T-helper 1 cell treated with Interleukin-12 subunit alpha and Interleukin-12 subunit beta and Interleukin-4 antibody, amounts not matched to agents 30 μg/mL and 1 μg/mL, for 36 hours (primary cell): ENCODE measurements at regions not wholly inside any gene's neighbourhood (a gene's known extent, or its start where the extent isn't known, plus 50 kb on each side); places are given as distances from the start of the nearest gene placed in this dataset.
"Not testable (repeated sequence)": the region's sequence is repeated elsewhere in the genome, so short reads cannot be mapped to it uniquely, and the experiment has no call there.

Experiments used
- H3K27ac Mint-ChIP-seq: one replicate; pipeline ENCODE4 v1.8.0; 2021; ENCODE audit warnings: mild to moderate bottlenecking, mixed read lengths
- H3K27me3 Mint-ChIP-seq: one replicate; pipeline ENCODE4 v1.8.0; 2021; ENCODE audit warnings: low read depth, mixed read lengths
- H3K36me3 Mint-ChIP-seq: one replicate; pipeline ENCODE4 v1.8.0; 2021; ENCODE audit warnings: low read depth, mixed read lengths
- H3K4me1 Mint-ChIP-seq: one replicate; pipeline ENCODE4 v1.8.0; 2021; ENCODE audit warnings: low read depth, mixed read lengths
- H3K4me3 Mint-ChIP-seq: one replicate; pipeline ENCODE4 v1.8.0; 2021; ENCODE audit warnings: mild to moderate bottlenecking, moderate library complexity, mixed read lengths
- H3K9me3 Mint-ChIP-seq: one replicate; pipeline ENCODE4 v1.8.0; 2021; ENCODE audit warnings: mixed read lengths

GRCh38 chrX:79026742-79027141 is 81.6 kb downstream of the P2RY10 start:
- H3K36me3 Mint-ChIP-seq, H3K4me1 Mint-ChIP-seq, H3K27ac Mint-ChIP-seq, H3K9me3 Mint-ChIP-seq, H3K27me3 Mint-ChIP-seq, H3K4me3 Mint-ChIP-seq: not testable (repeated sequence)

DNA sequence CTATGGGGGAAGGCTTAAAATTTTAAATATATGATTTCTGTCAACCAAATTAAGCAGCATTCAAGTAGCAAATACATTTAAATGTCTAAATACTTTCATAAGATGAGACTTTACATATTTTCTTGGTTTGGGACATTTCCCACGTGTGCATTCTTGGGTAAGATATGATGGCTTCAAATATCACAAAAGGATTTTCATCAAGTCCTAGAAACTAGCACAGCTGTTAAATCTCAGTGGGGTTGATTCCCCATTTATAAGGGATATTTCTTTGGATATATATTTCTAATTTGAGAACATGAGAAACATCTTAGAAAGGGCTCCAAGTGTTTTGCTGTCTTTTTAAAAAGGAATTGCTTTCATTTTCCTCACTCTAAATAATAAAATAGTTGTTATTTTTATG is 90.2 kb downstream of the P2RY10 start:
- Mint-ChIP-seq H3K27me3 (no peaks in the 10 kb centered on the region), H3K36me3 (no peaks in the 10 kb centered on the region), H3K27ac (no peak overlapping the region), H3K9me3 (peaks cover under 1% of the 10 kb centered on the region), H3K4me1 (peaks cover 16% of the 10 kb centered on the region), H3K4me3 (no peak overlapping the region)

DNA sequence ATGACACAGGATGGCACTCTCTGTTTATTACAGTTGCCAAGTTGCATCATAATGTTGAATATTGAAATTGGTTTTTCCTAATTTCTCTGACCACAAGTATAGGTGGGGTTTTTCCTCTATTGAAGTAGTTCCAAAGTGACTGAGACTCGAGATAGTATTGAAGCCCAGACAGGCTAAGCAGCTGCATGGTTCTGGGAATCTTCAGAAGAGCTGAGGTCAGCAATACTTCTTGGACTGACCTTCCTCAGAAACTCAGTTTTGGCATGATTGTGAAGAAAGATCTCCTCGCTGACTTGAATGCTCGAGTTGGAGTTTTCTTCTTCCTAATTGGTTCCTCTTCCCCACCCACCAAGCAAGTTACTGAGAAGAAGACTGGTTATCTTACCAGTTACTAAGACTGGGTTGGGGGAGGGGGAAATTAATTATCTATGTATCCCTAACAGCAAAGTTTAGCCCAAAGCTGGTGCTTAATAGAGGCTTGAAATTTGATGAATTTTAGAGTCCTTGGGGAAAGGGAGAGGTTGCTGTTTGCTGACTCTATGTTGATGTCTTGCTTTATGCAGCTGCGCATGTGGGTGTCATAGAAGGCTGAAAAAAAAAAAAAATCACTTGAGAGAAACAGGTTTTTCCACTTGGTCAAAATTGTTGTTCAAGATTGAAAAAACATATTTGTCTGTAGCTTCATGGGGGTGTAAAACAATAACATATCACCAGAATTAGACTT is 91.1 kb downstream of the P2RY10 start:
- Mint-ChIP-seq H3K27me3 (no peaks in the 10 kb centered on the region), H3K4me3 (no peak overlapping the region), H3K27ac (no peak overlapping the region), H3K36me3 (peaks cover 5% of the 10 kb centered on the region), H3K9me3 (peaks cover 6% of the 10 kb centered on the region), H3K4me1 (peaks cover 16% of the 10 kb centered on the region)

GRCh38 chrX:79065696-79066095 is 78.8 kb upstream of the GPR174 start:
- no peaks in the 10 kb centered on the region for H3K4me1 Mint-ChIP-seq
- H3K4me3 Mint-ChIP-seq: no peak overlapping the region
- peaks cover 11% of the 10 kb centered on the region for H3K36me3 Mint-ChIP-seq
- peaks cover 39% of the 10 kb centered on the region for H3K9me3 Mint-ChIP-seq
- no peaks in the 10 kb centered on the region for H3K27me3 Mint-ChIP-seq
- no peak overlapping the region for H3K27ac Mint-ChIP-seq

GRCh38 chrX:79078114-79078513 is 66.4 kb upstream of the GPR174 start:
- peaks cover 3% of the 10 kb centered on the region for H3K36me3 Mint-ChIP-seq
- no peaks in the 10 kb centered on the region for H3K27me3 Mint-ChIP-seq
- peaks cover 9% of the 10 kb centered on the region for H3K4me1 Mint-ChIP-seq
- H3K27ac Mint-ChIP-seq: no peak overlapping the region
- no peak overlapping the region for H3K4me3 Mint-ChIP-seq
- peaks cover 7% of the 10 kb centered on the region for H3K9me3 Mint-ChIP-seq

DNA sequence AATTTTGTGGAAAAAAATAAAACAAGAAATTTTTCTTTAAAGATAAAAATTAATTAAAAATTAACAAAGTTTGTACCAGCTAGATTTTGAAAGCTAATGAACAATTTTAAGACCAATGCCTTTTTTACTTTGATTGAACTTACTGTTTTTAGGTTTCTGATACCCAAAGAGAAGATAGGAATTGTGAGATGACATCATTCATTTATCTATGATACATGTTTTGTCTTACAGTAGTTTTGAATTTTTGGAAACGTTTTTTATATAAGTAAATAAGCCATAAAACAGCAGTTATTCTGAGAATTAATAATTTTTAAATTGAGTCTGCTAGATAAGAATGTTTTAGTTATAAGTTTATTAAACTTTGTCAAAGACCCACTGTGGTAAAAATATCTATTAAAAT is 65.0 kb upstream of the GPR174 start:
- H3K4me1 Mint-ChIP-seq: peaks cover 16% of the 10 kb centered on the region
- no peak overlapping the region for H3K27ac Mint-ChIP-seq
- no peaks in the 10 kb centered on the region for H3K27me3 Mint-ChIP-seq
- H3K4me3 Mint-ChIP-seq: no peak overlapping the region
- peaks cover 3% of the 10 kb centered on the region for H3K36me3 Mint-ChIP-seq
- peaks cover 4% of the 10 kb centered on the region for H3K9me3 Mint-ChIP-seq

- H3K27me3 Mint-ChIP-seq: no peaks in the 10 kb centered on the region
- no peak overlapping the region for H3K27ac Mint-ChIP-seq
- peaks cover 20% of the 10 kb centered on the region for H3K4me1 Mint-ChIP-seq
- H3K9me3 Mint-ChIP-seq: peaks cover 4% of the 10 kb centered on the region
- H3K36me3 Mint-ChIP-seq: peaks cover 3% of the 10 kb centered on the region
- no peak overlapping the region for H3K4me3 Mint-ChIP-seq
Measured at GRCh38 chrX:79080141-79080540, 64.3 kb upstream of the GPR174 start.

DNA sequence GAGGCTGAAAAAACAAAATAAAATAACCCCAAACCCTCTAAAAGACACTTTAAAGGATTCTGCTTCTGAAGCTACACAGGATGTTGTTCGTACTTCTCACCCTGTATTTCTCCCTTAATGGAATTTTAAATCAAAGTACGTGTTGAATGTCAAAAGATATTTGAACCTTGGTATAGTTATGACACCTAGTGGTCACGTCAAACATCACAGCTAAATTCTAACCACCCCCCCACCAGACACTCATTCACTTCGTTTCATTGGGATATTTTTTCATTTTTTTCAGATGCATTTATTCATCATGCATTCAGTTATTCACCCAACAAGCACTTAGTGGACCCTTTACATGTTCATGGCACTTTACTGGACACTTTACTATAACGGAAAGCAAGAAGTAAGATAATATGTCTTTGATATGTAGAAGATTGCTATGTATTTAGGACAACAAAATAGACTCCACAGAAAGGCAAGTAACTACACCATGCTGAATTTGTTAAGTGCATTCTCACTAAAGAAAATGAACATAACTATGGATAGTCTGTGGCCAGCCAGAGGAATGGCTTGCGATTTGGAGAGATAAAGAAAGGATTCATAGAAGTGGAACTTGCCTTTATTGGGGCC is 62.5 kb upstream of the GPR174 start:
- Mint-ChIP-seq H3K36me3 (no peaks in the 10 kb centered on the region), H3K4me1 (peaks cover 20% of the 10 kb centered on the region), H3K9me3 (peaks cover 2% of the 10 kb centered on the region), H3K27ac (peak overlapping the region; percentile 56), H3K4me3 (peak overlapping the region; percentile 65), H3K27me3 (no peaks in the 10 kb centered on the region)

GRCh38 chrX:79082899-79083298 is 61.6 kb upstream of the GPR174 start:
- H3K9me3 Mint-ChIP-seq: peaks cover 8% of the 10 kb centered on the region
- no peaks in the 10 kb centered on the region for H3K27me3 Mint-ChIP-seq
- H3K4me3 Mint-ChIP-seq: peak overlapping the region; percentile 17
- peaks cover 20% of the 10 kb centered on the region for H3K4me1 Mint-ChIP-seq
- H3K36me3 Mint-ChIP-seq: no peaks in the 10 kb centered on the region
- no peak overlapping the region for H3K27ac Mint-ChIP-seq

DNA sequence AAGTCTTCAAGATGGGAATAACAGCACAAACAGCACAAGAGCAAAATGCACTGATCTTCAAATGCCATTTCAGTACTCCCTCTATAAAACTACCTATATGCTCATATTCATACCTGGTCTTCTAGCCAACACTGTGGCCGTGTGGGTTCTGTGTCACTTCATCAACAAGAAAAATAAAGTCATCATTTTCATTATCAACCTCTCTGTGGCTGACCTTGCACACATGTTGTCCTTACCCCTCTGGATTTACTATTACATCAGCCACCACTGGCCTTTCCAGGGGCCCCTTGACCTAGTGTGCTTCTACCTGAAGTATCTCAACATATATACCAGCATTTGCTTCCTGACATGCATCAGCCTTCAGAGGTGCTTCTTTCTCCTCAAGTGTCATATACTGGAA is 59.6 kb upstream of the GPR174 start:
- Mint-ChIP-seq H3K9me3 (peaks cover 8% of the 10 kb centered on the region), H3K36me3 (peaks cover under 1% of the 10 kb centered on the region), H3K4me3 (no peak overlapping the region), H3K27me3 (no peaks in the 10 kb centered on the region), H3K4me1 (peaks cover 26% of the 10 kb centered on the region), H3K27ac (no peak overlapping the region)

DNA sequence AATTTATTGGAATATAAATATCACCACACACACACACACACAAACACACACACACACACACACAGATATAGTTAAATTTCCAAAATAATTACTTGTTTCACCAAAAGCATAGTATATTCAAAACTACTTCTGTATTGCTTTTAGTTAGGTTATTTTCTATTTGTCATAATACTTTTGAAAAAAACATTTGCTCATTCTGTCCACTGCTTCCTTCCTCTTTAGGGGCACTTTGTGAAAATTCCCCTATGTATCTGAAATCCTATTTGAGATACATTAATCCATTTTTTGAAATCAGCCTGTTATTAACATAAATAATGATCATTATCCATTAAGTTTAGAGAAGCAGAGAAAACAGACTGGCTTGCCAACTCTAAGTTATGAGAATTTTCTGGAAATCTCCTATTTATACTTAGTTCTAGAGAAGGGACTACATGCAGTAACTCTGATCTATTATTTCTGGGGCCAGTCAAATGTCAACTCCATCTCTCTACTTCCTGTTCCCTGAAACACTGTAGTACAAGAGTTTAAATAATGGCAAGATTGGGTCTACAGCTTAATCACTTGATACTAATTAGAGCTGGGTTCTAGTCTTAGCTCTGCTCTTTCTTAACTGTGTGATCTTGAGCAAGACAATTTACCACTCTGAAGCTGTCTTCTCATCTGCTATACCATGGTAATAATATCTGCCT is 54.4 kb upstream of the GPR174 start:
- Mint-ChIP-seq H3K27ac (peak overlapping the region; percentile 49), H3K27me3 (no peaks in the 10 kb centered on the region), H3K36me3 (peaks cover 8% of the 10 kb centered on the region), H3K4me1 (peaks cover 24% of the 10 kb centered on the region), H3K4me3 (no peak overlapping the region), H3K9me3 (peaks cover 11% of the 10 kb centered on the region)

GRCh38 chrX:79094075-79094832 is 50.2 kb upstream of the GPR174 start:
- H3K4me1 Mint-ChIP-seq: peaks cover 45% of the 10 kb centered on the region
- H3K9me3 Mint-ChIP-seq: peaks cover 12% of the 10 kb centered on the region
- peaks cover 12% of the 10 kb centered on the region for H3K36me3 Mint-ChIP-seq
- no peak overlapping the region for H3K4me3 Mint-ChIP-seq
- no peaks in the 10 kb centered on the region for H3K27me3 Mint-ChIP-seq
- no peak overlapping the region for H3K27ac Mint-ChIP-seq
